ENCODE measurements at regions not wholly inside any gene's neighbourhood (a gene's known extent, or its start where the extent isn't known, plus 50 kb on each side); places are given as distances from the start of the nearest gene placed in this dataset.

- DNase-seq (ENCODE audit: low read depth) = no peak
Observed at GRCh38 chr6:94535798-94536197, 1041.5 kb upstream of the MANEA start.

GRCh38 chr6:94511502-94512088 lies 1065.7 kb upstream of the MANEA start:
- DNase-seq (ENCODE audit: low read depth) = no peak

GRCh38 chr6:94510877-94511276 lies 1066.5 kb upstream of the MANEA start:
- DNase-seq (ENCODE audit: low read depth) = no peak

- no peak for DNase-seq (ENCODE audit: low read depth)
Observed at GRCh38 chr6:94501516-94501915, 1075.8 kb upstream of the MANEA start.

- no peak for DNase-seq (ENCODE audit: low read depth)
Observed at GRCh38 chr6:94498099-94498498, 1078.7 kb upstream of the EPHA7 start.

- DNase-seq (ENCODE audit: low read depth) = no peak
Observed at GRCh38 chr6:94494500-94494899, 1075.1 kb upstream of the EPHA7 start.

- no peak for DNase-seq (ENCODE audit: low read depth)
Observed at GRCh38 chr6:94487371-94487770, 1068.0 kb upstream of the EPHA7 start.

- no peak for DNase-seq (ENCODE audit: low read depth)
Observed at GRCh38 chr6:94478133-94479005, 1059.0 kb upstream of the EPHA7 start.

GRCh38 chr6:94468830-94469229 lies 1049.5 kb upstream of the EPHA7 start:
- no peak for DNase-seq (ENCODE audit: low read depth)

GRCh38 chr6:94464018-94464510 lies 1044.7 kb upstream of the EPHA7 start:
- DNase-seq (ENCODE audit: low read depth) = no peak

GRCh38 chr6:94463306-94463705 lies 1043.9 kb upstream of the EPHA7 start:
- DNase-seq (ENCODE audit: low read depth) = no peak

- no peak for DNase-seq (ENCODE audit: low read depth)
Observed at GRCh38 chr6:94462231-94462630, 1042.9 kb upstream of the EPHA7 start.

GRCh38 chr6:94456266-94456665 lies 1036.9 kb upstream of the EPHA7 start:
- DNase-seq (ENCODE audit: low read depth) = no peak

GRCh38 chr6:94454231-94454630 lies 1034.9 kb upstream of the EPHA7 start:
- DNase-seq (ENCODE audit: low read depth) = no peak

- no peak for DNase-seq (ENCODE audit: low read depth)
Observed at GRCh38 chr6:94446120-94446519, 1026.8 kb upstream of the EPHA7 start.

GRCh38 chr6:94443701-94444100 lies 1024.3 kb upstream of the EPHA7 start:
- no peak for DNase-seq (ENCODE audit: low read depth)

GRCh38 chr6:94424692-94425091 lies 1005.3 kb upstream of the EPHA7 start:
- no peak for DNase-seq (ENCODE audit: low read depth)

GRCh38 chr6:94417363-94417762 lies 998.0 kb upstream of the EPHA7 start:
- no peak for DNase-seq (ENCODE audit: low read depth)

- no peak for DNase-seq (ENCODE audit: low read depth)
Observed at GRCh38 chr6:94414041-94414440, 994.7 kb upstream of the EPHA7 start.

GRCh38 chr6:94401311-94401710 lies 982.0 kb upstream of the EPHA7 start:
- no peak for DNase-seq (ENCODE audit: low read depth)

- no peak for DNase-seq (ENCODE audit: low read depth)
Observed at GRCh38 chr6:94394822-94395221, 975.5 kb upstream of the EPHA7 start.

- no peak for DNase-seq (ENCODE audit: low read depth)
Observed at GRCh38 chr6:94389218-94389617, 969.9 kb upstream of the EPHA7 start.

GRCh38 chr6:94377835-94378234 lies 958.5 kb upstream of the EPHA7 start:
- DNase-seq (ENCODE audit: low read depth) = no peak
